ENCODE measurements at regions not wholly inside any gene's neighbourhood (a gene's known extent, or its start where the extent isn't known, plus 50 kb on each side); places are given as distances from the start of the nearest gene placed in this dataset.

- Histone ChIP-seq H3K4me1 (ENCODE audit: insufficient read depth, low read length, poor library complexity, severe bottlenecking) (no peaks in the 10 kb centered on the region), H3K9me2 (ENCODE audit: insufficient read depth, low read length) (no peaks in the 10 kb centered on the region), H3K79me2 (ENCODE audit: insufficient read depth, low read depth, low read length) (no peaks in the 10 kb centered on the region), H4K20me1 (ENCODE audit: insufficient read depth, low read length) (no peaks in the 10 kb centered on the region), H2AFZ (ENCODE audit: low read length) (no peak overlapping the region), H3K4me2 (ENCODE audit: low read length) (no peak overlapping the region), H3K4me3 (ENCODE audit: low read depth, low read length, poor library complexity, severe bottlenecking) (no peak overlapping the region), H3K9me3 (ENCODE audit: low read length) (no peaks in the 10 kb centered on the region), H3K27ac (ENCODE audit: low read depth, low read length, poor library complexity, severe bottlenecking) (no peak overlapping the region), H3K36me3 (ENCODE audit: insufficient read depth, low read length) (no peaks in the 10 kb centered on the region)
- no peak for DNase-seq (ENCODE audit: low spot score)
- BruUV-seq (replicated peaks): no TSS peak
- intact Hi-C loops (cut with micrococcal nuclease; ENCODE audit: unreplicated experiment): no loop called here
- CTCF ChIA-PET (ENCODE audit: unreplicated experiment): no interaction called here
- TF ChIP-seq CTCF (conservative IDR thresholded peaks at IDR 0.05; ENCODE audit: low read length) (no peak), EZH2phosphoT487 (IDR thresholded peaks at IDR 0.05; ENCODE audit: borderline replicate concordance, low read depth, low read length) (no peak)
- POLR2A ChIA-PET: no interaction called here
Observed at GRCh38 chr3:76514836-76515235, 525.1 kb upstream of the ROBO2 start.

- Histone ChIP-seq H3K4me2 (ENCODE audit: low read length) (no peak overlapping the region), H3K79me2 (ENCODE audit: insufficient read depth, low read depth, low read length) (no peaks in the 10 kb centered on the region), H3K4me3 (ENCODE audit: low read depth, low read length, poor library complexity, severe bottlenecking) (no peak overlapping the region), H3K4me1 (ENCODE audit: insufficient read depth, low read length, poor library complexity, severe bottlenecking) (no peaks in the 10 kb centered on the region), H3K27ac (ENCODE audit: low read depth, low read length, poor library complexity, severe bottlenecking) (no peak overlapping the region), H3K36me3 (ENCODE audit: insufficient read depth, low read length) (no peaks in the 10 kb centered on the region), H3K9me2 (ENCODE audit: insufficient read depth, low read length) (no peaks in the 10 kb centered on the region), H2AFZ (ENCODE audit: low read length) (no peak overlapping the region), H3K9me3 (ENCODE audit: low read length) (no peaks in the 10 kb centered on the region), H4K20me1 (ENCODE audit: insufficient read depth, low read length) (no peaks in the 10 kb centered on the region)
- ChIA-PET CTCF (ENCODE audit: unreplicated experiment) (no interaction called here), POLR2A (interaction anchor here (0.6 kb wide), 1 partner anchor 218 kb away, joined by 3 read pairs; no protein-coding TSS in a partner anchor)
- intact Hi-C loops (cut with micrococcal nuclease; ENCODE audit: unreplicated experiment): no loop called here
- no TSS peak for BruUV-seq (replicated peaks)
- TF ChIP-seq CTCF (conservative IDR thresholded peaks at IDR 0.05; ENCODE audit: low read length) (no peak), EZH2phosphoT487 (IDR thresholded peaks at IDR 0.05; ENCODE audit: borderline replicate concordance, low read depth, low read length) (no peak)
- no peak for DNase-seq (ENCODE audit: low spot score)
Observed at GRCh38 chr3:76523337-76523736, 516.6 kb upstream of the ROBO2 start.

DNA sequence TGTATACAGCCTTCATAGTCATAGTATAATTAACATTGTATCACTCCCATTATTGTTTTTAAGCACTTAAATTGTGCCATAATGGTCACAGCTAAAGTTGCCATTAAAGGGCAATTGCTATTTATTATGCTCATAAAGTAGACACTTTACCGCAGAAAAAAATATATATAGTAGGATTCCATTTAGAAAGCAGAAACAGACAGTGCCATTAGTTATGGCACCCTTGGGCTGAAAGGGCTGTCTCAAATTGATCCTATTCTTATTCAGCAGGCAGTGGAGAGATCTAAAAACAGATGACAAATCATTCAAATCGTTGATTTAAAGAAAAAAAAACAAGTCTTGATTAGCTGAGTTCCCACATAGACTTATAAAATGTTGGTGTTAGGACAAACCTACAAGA is 514.2 kb upstream of the ROBO2 start:
- H3K79me2 ChIP-seq (ENCODE audit: insufficient read depth, low read depth, low read length): no peaks in the 10 kb centered on the region
- H3K4me2 ChIP-seq (ENCODE audit: low read length): no peak overlapping the region
- H2AFZ ChIP-seq (ENCODE audit: low read length): no peak overlapping the region
- ChIA-PET POLR2A (interaction anchor here (0.6 kb wide), 1 partner anchor 572 kb away, joined by 7 read pairs; no protein-coding TSS in a partner anchor), CTCF (ENCODE audit: unreplicated experiment) (no interaction called here)
- H3K27ac ChIP-seq (ENCODE audit: low read depth, low read length, poor library complexity, severe bottlenecking): no peak overlapping the region
- intact Hi-C loops (cut with micrococcal nuclease; ENCODE audit: unreplicated experiment): no loop called here
- BruUV-seq (replicated peaks): no TSS peak
- TF ChIP-seq CTCF (conservative IDR thresholded peaks at IDR 0.05; ENCODE audit: low read length) (no peak), EZH2phosphoT487 (IDR thresholded peaks at IDR 0.05; ENCODE audit: borderline replicate concordance, low read depth, low read length) (no peak)
- no peaks in the 10 kb centered on the region for H3K9me3 ChIP-seq (ENCODE audit: low read length)
- H3K9me2 ChIP-seq (ENCODE audit: insufficient read depth, low read length): no peaks in the 10 kb centered on the region
- H3K4me1 ChIP-seq (ENCODE audit: insufficient read depth, low read length, poor library complexity, severe bottlenecking): no peaks in the 10 kb centered on the region
- H3K36me3 ChIP-seq (ENCODE audit: insufficient read depth, low read length): no peaks in the 10 kb centered on the region
- no peak overlapping the region for H3K4me3 ChIP-seq (ENCODE audit: low read depth, low read length, poor library complexity, severe bottlenecking)
- no peak for DNase-seq (ENCODE audit: low spot score)
- no peaks in the 10 kb centered on the region for H4K20me1 ChIP-seq (ENCODE audit: insufficient read depth, low read length)
